HG02973 (cell line): ENCODE measurements at regions not wholly inside any gene's neighbourhood (a gene's known extent, or its start where the extent isn't known, plus 50 kb on each side); places are given as distances from the start of the nearest gene placed in this dataset.

ENCODE experiments used
- ATAC-seq: cut with Tn5 transposase; IDR thresholded peaks from one replicate; pipeline ENCODE4 v1.9.1; 2021; ENCODE audit warnings: moderate library complexity; ENCODE audit not compliant: unreplicated experiment

GRCh38 chr20:40188319-40188718 is 500.7 kb downstream of the MAFB start:
- no peak for ATAC-seq

GRCh38 chr20:40186826-40187225 is 502.2 kb downstream of the MAFB start:
- ATAC-seq, result no peak

- ATAC-seq, result no peak
Observed at GRCh38 chr20:40181676-40182075, 507.4 kb downstream of the MAFB start.

- no peak for ATAC-seq
Observed at GRCh38 chr20:40176098-40176841, 512.8 kb downstream of the MAFB start.

DNA sequence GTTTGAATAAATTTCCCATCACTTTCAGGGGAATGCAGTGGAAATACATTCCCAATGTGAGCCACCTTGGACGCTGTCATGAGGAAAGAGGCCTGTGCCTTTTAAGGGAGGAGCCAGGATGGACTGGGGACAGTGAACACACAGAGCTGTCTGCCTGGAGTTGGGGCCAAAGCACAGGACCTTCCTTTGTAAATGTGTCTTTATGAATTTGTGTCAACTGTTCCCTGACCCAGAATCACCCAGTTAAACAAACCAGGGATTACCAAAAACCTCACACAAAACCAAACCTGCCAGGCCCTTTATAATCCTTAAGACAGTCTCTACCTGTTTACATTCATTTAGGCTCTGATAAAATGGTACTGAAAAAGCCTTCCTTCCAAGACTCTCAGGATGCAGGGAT is 513.7 kb downstream of the MAFB start:
- no peak for ATAC-seq

GRCh38 chr20:40173872-40174271 is 515.2 kb downstream of the MAFB start:
- no peak for ATAC-seq

DNA sequence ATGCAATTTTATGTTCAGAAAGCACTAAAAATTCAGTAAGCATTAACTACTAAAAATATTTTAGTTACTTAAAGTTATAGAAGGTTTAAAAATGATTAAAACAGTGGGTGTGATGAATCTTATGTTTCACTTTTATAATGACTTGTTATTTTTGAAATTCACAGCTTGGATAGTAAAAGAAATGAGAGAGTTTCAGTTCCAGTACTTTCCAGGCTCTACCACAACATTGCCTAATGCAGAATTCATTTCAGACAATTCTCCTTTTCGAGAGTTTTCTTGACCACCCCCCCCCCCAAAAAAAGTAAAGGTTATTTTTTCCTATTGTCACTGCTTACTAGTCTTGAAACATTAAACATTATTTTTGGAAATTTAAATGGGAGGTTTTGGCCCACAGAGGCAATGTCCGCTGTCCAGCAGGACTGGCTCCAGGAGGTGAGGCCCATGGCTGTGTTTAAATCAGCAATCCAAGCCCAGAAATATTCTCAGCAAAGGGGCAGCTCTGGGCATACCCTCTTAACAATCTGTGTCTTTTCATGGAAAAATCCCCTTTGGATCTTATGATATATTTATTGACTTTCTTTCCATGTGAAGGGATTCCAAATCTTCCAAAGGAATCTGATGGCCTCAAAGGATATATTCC is 519.9 kb downstream of the MAFB start:
- ATAC-seq, result no peak

GRCh38 chr20:40161391-40161790 is 527.6 kb downstream of the MAFB start:
- no peak for ATAC-seq

- ATAC-seq, result peak; percentile 39
Observed at GRCh38 chr20:40160097-40160550, 528.9 kb downstream of the MAFB start.

DNA sequence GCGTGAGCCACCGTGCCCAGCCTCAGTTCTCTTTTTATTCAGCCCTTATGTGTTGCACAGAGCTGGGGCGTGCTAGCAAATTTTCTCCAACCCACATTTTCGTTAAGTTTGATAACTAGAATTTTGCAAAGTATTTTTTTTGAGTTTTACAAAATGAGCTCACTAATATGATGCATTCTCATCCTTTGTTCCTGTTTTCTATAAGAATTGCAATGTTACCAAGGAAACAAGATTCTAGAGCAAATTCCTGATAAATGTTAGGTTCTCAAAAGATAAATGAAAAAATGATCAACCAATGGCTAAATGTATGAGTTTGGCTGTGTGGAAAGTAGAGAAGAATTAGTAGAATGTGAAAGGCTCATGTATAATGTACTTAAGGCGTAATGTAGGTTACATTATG is 529.8 kb downstream of the MAFB start:
- no peak for ATAC-seq

DNA sequence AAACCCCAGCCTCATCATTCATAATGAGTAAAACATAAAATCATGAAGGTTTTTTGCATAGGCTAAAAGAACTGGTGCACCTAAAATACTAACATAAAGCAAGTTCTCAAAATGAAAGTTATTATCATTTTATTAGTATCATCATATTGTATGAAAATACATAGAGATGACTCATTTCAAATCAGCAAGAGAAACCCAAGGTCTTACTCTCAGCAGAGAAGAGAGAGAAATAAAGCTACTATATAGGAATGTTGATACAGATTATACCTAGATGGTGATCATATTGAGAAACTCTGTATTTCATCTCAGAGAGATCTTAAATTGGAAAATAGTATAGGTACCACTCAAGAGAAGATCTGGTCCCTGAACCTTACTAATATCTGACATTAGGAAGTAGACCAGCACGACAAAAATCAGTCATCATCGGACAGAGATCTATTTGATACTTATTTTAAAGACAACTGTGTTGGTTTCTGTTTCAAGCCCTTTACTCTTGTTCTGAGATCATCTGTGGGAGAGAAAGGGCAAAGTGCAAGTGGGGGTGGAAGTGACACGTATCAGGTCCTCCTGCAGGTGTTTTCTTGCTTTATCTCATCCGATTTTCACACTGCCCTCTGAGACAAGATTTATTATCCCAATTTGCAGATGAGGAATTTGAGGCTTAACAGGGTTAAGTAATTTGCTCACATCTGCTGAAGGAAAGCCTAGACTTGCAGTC is 532.3 kb downstream of the MAFB start:
- ATAC-seq, result peak; percentile 93

- no peak for ATAC-seq
Observed at GRCh38 chr20:40154514-40154913, 534.5 kb downstream of the MAFB start.

DNA sequence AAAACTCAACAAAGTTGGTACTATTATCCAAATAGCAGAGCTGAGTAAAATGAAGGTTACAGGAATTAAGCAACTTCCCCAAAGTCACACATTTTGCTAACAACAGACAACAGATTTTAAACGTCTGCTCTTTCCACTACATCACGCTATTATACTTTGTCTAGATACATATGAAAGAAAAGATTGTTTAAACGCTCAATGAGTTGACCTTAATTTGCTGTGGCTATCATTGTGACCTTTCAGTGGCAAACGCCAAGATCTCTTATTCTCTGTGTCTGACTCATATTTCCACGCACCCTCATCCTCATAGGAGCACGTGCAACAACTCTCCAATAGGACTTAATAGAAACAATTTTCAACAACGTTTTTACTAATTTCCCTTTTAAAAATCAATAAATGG is 540.1 kb downstream of the MAFB start:
- ATAC-seq, result no peak

- no peak for ATAC-seq
Observed at GRCh38 chr20:40146071-40146470, 543.0 kb downstream of the MAFB start.

DNA sequence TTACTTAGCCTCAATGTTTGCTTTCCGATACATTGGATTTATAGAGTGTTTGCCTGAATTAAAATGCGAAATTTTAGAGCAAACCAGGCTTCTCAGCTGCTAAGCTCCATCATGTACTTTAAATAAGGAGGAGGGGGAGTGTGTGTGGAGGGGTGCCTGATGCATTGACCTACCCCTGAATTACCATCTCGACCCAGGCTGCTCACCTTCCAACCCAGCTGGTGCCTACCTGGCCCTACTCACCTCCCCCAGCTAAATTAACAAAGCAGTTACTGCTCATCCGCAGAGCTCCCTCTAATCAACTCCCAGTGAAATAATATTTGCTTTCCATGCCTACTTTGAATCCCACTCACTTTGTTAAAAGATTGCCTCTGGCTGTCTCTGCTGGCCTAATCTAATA is 544.5 kb downstream of the MAFB start:
- ATAC-seq, result no peak

DNA sequence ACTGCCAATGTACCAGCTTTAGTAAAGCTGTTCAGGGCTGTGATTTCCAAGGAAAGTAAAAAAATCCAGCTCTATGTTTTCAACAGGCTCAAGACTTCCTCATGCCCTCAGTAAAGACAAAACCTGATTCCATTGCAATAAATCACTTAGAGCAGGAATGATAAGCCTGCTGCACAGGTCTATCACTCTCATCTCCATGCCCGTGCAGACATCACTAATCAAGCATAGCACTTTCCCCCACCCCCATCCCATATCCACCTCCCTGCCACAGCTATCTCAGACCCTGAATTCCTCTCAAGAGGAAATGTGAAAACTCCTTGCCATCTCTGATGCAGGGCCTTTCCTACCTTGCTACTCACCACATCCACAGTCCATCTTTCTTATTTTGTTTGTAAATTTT is 554.9 kb downstream of the MAFB start:
- no peak for ATAC-seq

GRCh38 chr20:40120827-40121226 is 568.2 kb downstream of the MAFB start:
- ATAC-seq, result no peak

DNA sequence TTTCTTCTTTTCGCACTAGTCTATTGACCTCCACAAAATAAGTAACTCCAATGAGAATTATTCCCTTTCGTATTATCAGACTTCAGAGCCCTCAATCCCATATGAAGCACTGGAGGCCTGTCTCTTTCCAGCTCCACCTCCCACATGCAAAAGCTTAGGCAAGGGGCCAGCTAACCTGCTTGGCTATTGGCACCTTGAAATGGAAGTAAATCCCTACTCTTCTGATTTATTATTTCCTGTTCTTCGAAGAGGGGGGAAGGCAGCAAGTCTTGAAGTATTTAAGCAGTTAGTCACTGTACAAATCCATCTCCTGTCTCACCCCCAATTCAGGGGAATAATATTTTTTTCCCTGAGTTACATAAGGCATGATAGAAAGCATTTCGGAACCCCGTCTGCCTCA is 577.8 kb downstream of the MAFB start:
- no peak for ATAC-seq

- ATAC-seq, result no peak
Observed at GRCh38 chr20:40110311-40110831, 578.7 kb downstream of the MAFB start.

- no peak for ATAC-seq
Observed at GRCh38 chr20:40109136-40109535, 579.9 kb downstream of the MAFB start.

- no peak for ATAC-seq
Observed at GRCh38 chr20:40108321-40108720, 580.7 kb downstream of the MAFB start.

DNA sequence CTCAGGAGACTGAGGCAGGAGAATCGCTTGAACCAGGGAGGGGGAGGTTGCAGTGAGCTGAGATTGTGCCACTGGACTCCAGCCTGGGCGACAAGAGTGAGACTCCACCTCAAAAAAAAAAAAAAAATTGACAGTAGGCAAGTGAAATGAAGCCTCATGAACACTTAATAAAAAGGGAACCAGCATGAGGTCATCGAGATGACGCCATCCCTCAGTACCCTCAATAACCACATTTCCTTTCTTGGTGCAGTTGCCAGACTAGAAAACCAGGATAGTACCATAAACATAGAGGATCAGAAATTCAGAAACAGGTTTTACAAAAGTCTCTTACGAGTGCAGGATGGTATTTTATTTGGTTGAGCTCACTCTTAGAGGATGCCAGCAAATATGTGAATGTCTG is 584.1 kb downstream of the MAFB start:
- no peak for ATAC-seq
